ENCODE measurements at regions not wholly inside any gene's neighbourhood (a gene's known extent, or its start where the extent isn't known, plus 50 kb on each side); places are given as distances from the start of the nearest gene placed in this dataset.

- TF ChIP-seq EZH2 (IDR thresholded peaks at IDR 0.05; ENCODE audit: insufficient read depth, poor library complexity, severe bottlenecking) (no peak), EZH2phosphoT487 (IDR thresholded peaks at IDR 0.05; ENCODE audit: insufficient read depth, low read depth) (no peak)
Measured at GRCh38 chr14:101045511-101045910, 142.0 kb upstream of the RTL1 start.
